Pancreas (tissue), 10 donors: ENCODE measurements at regions not wholly inside any gene's neighbourhood (a gene's known extent, or its start where the extent isn't known, plus 50 kb on each side); places are given as distances from the start of the nearest gene placed in this dataset.

ENCODE experiments used
- ATAC-seq, 4 donors: fragments of 200-7000 bp; cut with Tn5 transposase; one replicate each; pipeline versions ENCODE4 v1.8.0 to v1.9.1; 2020; ENCODE audit warnings: mild to moderate bottlenecking in 4 of 4, moderate library complexity in 4 of 4
- DNase-seq, 6 donors: peaks; one replicate each; pipeline ENCODE4 v3.0.0-alpha.2; 2020
- FAIRE-seq: peaks from 2 replicates; lab custom pipeline; 2012; peaks lifted over from hg19 to GRCh38; lab: Jason Lieb, UNC
- H3K27ac ChIP-seq, 4 donors: fragments of 200-600 bp; sonication (generic); 1 replicate in 3 of 4; 2 replicates in 1 of 4; pipeline versions ENCODE4 v1.5.0 to v1.8.0; 2020
- H3K27me3 ChIP-seq, 4 donors: fragments of 200-600 bp; one replicate each; pipeline ENCODE4 v1.8.0; 2021
- H3K36me3 ChIP-seq, 3 donors: fragments of 200-600 bp; sonication (generic) in 1 of 3; one replicate each; pipeline versions ENCODE4 v1.5.0 to v1.8.0; 2020 to 2021
- H3K4me1 ChIP-seq, 3 donors: fragments of 200-600 bp; one replicate each; pipeline ENCODE4 v1.8.0; 2021
- H3K4me3 ChIP-seq, 4 donors: fragments of 200-600 bp; sonication (generic) in 2 of 4; one replicate each; pipeline versions ENCODE4 v1.5.0 to v1.8.0; 2020 to 2021
- H3K9me3 ChIP-seq, 4 donors: fragments of 200-600 bp; one replicate each; pipeline ENCODE4 v1.8.0; 2021
- CTCF ChIP-seq, 4 donors: fragments of 200-600 bp; sonication (generic) in 3 of 4; IDR thresholded peaks; one replicate each; pipeline versions ENCODE4 v1.5.0 to v1.8.0; 2021; ENCODE audit warnings: antibody characterized with exemption in 4 of 4
- WGBS, 2 donors: extraction: QIAGEN DNeasy Blood & Tissue Kit; methylation state at CpG; one replicate each; pipeline ENCODE4 v1.1.7; 2013; 5-methylcytosine and 5-hydroxymethylcytosine counted together
- intact Hi-C, 3 donors: fragments of 100-400 bp; cut with DNase I; formaldehyde crosslinking; loops; one replicate each; pipeline versions ENCODE4 v1.11.1 to v1.14.2; 2022
- donor health status: healthy with polysubstance abuse.
- donor health status: DM: no; HTN: no; CAD: no; lungs with moderate emphysema.
- donor health status: DM: no; HTN: no; CAD: no.
- donor health status: control.
- donor health status: control.
- donor health status: Bipolar disorder and iron deficiency.
- donor health status: DM: yes; HTN: yes; CAD: no.
- donor health status: DM: no; HTN: no; CAD: no.
- donor health status: DM: no; HTN: no; CAD: no.
- donor health status: DM: yes; HTN: yes; CAD: no.

- FAIRE-seq (no peak), DNase-seq (no peak), ATAC-seq (no peak)
- no peak overlapping the region for H3K27ac ChIP-seq
- 75 to 81% methylated on average over 1 of the region's 1 CpG for WGBS, 2 donors
- no peak for TF ChIP-seq CTCF (IDR thresholded peaks at IDR 0.05)
- no peak overlapping the region for H3K4me3 ChIP-seq
- H3K36me3 ChIP-seq = no peaks in the 10 kb centered on the region
- intact Hi-C loops = no loop called here
- H3K4me1 ChIP-seq = no peaks in the 10 kb centered on the region
- H3K27me3 ChIP-seq = no peaks in the 10 kb centered on the region
- H3K9me3 ChIP-seq = no peaks in the 10 kb centered on the region
These were observed 231.5 kb downstream of the STK31 start for GRCh38 chr7:23941551-23941950.

DNA sequence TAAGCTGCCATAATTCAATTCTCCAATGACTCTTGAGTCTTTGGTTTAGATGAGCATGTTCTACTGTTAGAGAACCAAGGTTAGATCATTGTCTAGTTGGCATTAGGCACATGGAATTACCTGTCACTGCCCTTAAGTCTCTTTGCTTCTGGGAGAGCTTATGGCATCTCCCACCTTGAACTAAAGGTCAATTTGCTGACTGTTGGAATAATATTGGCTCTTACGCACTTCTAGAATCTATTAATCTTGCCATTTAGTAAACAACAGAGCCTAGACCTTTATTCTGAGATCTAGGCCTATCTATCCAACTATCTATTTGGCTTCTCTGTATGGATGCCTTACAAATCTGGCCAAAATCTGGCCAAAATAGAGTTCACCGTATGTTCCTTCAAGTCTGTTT lies 232.0 kb downstream of the STK31 start:
- Histone ChIP-seq H3K4me1 (no peaks in the 10 kb centered on the region), H3K27ac (no peak overlapping the region), H3K27me3 (no peaks in the 10 kb centered on the region), H3K4me3 (no peak overlapping the region), H3K9me3 (no peaks in the 10 kb centered on the region), H3K36me3 (no peaks in the 10 kb centered on the region)
- DNase-seq (no peak), FAIRE-seq (no peak), ATAC-seq (no peak)
- TF ChIP-seq CTCF (IDR thresholded peaks at IDR 0.05) = no peak
- intact Hi-C loops = no loop called here
- 89 to 90% methylated on average over 2 of the region's 2 CpGs for WGBS, 2 donors

- H3K4me1 ChIP-seq = no peaks in the 10 kb centered on the region
- no peak for DNase-seq
- no peak overlapping the region for H3K4me3 ChIP-seq
- FAIRE-seq = no peak
- no peak for TF ChIP-seq CTCF (IDR thresholded peaks at IDR 0.05)
- WGBS, 2 donors = 90 to 100% methylated on average over 2 of the region's 2 CpGs
- intact Hi-C loops = no loop called here
- no peak overlapping the region for H3K27ac ChIP-seq
- no peaks in the 10 kb centered on the region for H3K27me3 ChIP-seq
- H3K36me3 ChIP-seq = no peaks in the 10 kb centered on the region
- no peak for ATAC-seq
- no peaks in the 10 kb centered on the region for H3K9me3 ChIP-seq
These were observed 234.1 kb downstream of the STK31 start for GRCh38 chr7:23944131-23944530.

DNA sequence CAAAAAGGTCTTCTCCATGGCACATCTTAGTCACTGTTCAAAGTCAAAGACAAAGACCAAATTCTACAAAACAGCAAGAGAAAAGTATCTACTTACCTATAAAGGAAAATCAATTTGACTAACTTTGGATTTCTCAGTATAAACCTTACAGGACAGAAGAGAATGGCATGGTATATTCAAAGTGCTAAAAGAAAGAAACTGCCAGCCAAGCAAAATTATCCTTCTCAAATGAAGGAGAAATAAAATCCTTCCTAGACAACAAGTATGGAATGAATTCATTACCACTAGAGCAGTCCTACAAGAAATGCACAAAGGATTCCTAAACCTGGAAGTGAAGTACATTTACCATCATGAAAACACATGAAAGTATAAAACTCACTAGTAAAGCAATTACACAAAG lies 235.5 kb downstream of the STK31 start:
- no peaks in the 10 kb centered on the region for H3K4me1 ChIP-seq
- no peaks in the 10 kb centered on the region for H3K36me3 ChIP-seq
- intact Hi-C loops = no loop called here
- no peaks in the 10 kb centered on the region for H3K27me3 ChIP-seq
- DNase-seq = no peak
- no peak for TF ChIP-seq CTCF (IDR thresholded peaks at IDR 0.05)
- H3K9me3 ChIP-seq = no peaks in the 10 kb centered on the region
- FAIRE-seq = no peak
- no peak overlapping the region for H3K27ac ChIP-seq
- ATAC-seq = no peak
- H3K4me3 ChIP-seq = no peak overlapping the region

- ATAC-seq = no peak
- Histone ChIP-seq H3K27me3 (no peaks in the 10 kb centered on the region), H3K36me3 (no peaks in the 10 kb centered on the region), H3K27ac (no peak overlapping the region), H3K4me1 (no peaks in the 10 kb centered on the region), H3K9me3 (no peaks in the 10 kb centered on the region), H3K4me3 (no peak overlapping the region)
- DNase-seq = no peak
- intact Hi-C loops = no loop called here
- TF ChIP-seq CTCF (IDR thresholded peaks at IDR 0.05) = no peak
- no peak for FAIRE-seq
These were observed 245.1 kb downstream of the STK31 start for GRCh38 chr7:23955145-23955544.
